ENCODE measurements at regions not wholly inside any gene's neighbourhood (a gene's known extent, or its start where the extent isn't known, plus 50 kb on each side); places are given as distances from the start of the nearest gene placed in this dataset.

DNA sequence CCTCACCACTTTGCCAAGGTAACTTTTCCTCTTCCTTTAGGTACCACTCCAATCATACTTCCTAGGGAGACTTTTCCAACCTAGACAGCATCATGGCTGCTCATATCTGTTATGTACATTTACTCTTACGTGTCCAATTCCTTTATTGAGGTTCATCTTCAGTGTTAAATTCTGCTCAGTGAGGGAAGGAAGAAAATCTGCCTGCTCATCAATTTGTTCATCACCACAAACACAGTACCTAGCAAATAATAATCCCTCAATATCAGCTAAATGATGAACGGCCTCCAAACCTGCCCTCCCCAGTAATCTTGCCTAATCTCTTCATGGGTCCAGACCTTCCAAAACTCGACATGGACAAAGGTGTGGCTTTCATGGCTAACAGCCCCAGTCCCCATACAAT is 380.8 kb downstream of the KCTD12 start:
- FAIRE-seq (no peak), DNase-seq (no peak)
- H3K9ac ChIP-seq (ENCODE audit: low read length in 3 of 3): no peak overlapping the region
- intact Hi-C loops (cut with DNase I): no loop called here
- TF ChIP-seq, protein P1, sequence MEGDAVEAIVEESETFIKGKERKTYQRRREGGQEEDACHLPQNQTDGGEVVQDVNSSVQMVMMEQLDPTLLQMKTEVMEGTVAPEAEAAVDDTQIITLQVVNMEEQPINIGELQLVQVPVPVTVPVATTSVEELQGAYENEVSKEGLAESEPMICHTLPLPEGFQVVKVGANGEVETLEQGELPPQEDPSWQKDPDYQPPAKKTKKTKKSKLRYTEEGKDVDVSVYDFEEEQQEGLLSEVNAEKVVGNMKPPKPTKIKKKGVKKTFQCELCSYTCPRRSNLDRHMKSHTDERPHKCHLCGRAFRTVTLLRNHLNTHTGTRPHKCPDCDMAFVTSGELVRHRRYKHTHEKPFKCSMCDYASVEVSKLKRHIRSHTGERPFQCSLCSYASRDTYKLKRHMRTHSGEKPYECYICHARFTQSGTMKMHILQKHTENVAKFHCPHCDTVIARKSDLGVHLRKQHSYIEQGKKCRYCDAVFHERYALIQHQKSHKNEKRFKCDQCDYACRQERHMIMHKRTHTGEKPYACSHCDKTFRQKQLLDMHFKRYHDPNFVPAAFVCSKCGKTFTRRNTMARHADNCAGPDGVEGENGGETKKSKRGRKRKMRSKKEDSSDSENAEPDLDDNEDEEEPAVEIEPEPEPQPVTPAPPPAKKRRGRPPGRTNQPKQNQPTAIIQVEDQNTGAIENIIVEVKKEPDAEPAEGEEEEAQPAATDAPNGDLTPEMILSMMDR (IDR thresholded peaks at IDR 0.05; ENCODE audit: borderline replicate concordance, extremely low read depth, insufficient read depth): no peak
- H3K27me3 ChIP-seq (ENCODE audit: control insufficient read depth, insufficient read depth, low read length): no peaks in the 10 kb centered on the region
- H3K4me1 ChIP-seq (ENCODE audit: control insufficient read depth in 2 of 3, insufficient read depth in 2 of 3, low read depth in 1 of 3, low read length in 3 of 3): no peaks in the 10 kb centered on the region
- H3K27ac ChIP-seq (ENCODE audit: low read depth in 2 of 2, low read length in 2 of 2): no peak overlapping the region
- H3K4me3 ChIP-seq (ENCODE audit: low read length in 3 of 3): no peak overlapping the region
- H3K9me3 ChIP-seq (ENCODE audit: control insufficient read depth in 2 of 3, insufficient read depth in 1 of 3, low read length in 3 of 3): no peaks in the 10 kb centered on the region
- H3K36me3 ChIP-seq (ENCODE audit: control insufficient read depth in 2 of 3, insufficient read depth in 3 of 3, low read length in 3 of 3): no peaks in the 10 kb centered on the region

DNA sequence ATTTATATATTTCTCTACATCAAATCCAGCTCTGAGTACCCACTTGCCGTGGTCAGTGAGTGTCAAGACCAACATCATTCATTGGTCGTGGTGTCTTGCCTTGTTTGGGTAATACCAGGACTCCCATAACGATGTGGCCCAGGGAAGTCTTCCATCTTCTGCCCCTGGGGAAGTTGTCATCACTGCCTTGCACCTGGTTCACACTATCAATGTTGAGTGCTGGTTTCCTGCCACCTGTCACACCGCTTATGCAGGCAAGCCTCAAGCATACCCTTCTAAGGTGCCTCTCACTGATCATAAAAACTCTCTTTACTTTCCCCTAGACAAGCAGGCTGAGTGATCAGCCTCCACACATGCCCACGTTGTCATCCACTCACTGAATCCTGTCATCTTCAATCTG is 382.4 kb downstream of the KCTD12 start:
- H3K9ac ChIP-seq (ENCODE audit: low read length in 3 of 3): no peak overlapping the region
- DNase-seq (no peak), FAIRE-seq (no peak)
- TF ChIP-seq, protein P1 (IDR thresholded peaks at IDR 0.05; ENCODE audit: borderline replicate concordance, extremely low read depth, insufficient read depth): no peak
- intact Hi-C loops (cut with DNase I): no loop called here
- no peaks in the 10 kb centered on the region for H3K27me3 ChIP-seq (ENCODE audit: control insufficient read depth, insufficient read depth, low read length)
- H3K4me3 ChIP-seq (ENCODE audit: low read length in 3 of 3): no peak overlapping the region
- H3K4me1 ChIP-seq (ENCODE audit: control insufficient read depth in 2 of 3, insufficient read depth in 2 of 3, low read depth in 1 of 3, low read length in 3 of 3): no peaks in the 10 kb centered on the region
- H3K36me3 ChIP-seq (ENCODE audit: control insufficient read depth in 2 of 3, insufficient read depth in 3 of 3, low read length in 3 of 3): no peaks in the 10 kb centered on the region
- H3K9me3 ChIP-seq (ENCODE audit: control insufficient read depth in 2 of 3, insufficient read depth in 1 of 3, low read length in 3 of 3): no peaks in the 10 kb centered on the region
- no peak overlapping the region for H3K27ac ChIP-seq (ENCODE audit: low read depth in 2 of 2, low read length in 2 of 2)

DNA sequence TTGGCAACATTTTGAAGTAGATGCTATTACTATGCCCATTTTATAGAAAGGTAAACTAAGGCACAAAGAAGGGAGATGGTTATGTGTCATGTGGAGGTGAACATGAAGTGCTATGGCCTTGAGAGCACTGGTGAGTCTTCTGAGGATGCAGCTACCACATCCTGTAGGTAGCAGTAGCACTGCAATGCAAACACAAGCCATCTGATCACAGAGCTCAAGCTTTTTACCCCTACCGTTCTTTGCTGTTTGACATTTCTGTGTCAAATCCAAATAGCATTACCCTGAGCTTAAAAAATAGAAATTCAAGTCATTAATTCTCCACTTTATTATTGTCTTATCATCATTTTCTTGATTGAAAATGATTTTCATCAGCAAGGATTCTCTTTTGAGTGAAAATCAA is 382.9 kb downstream of the KCTD12 start:
- no peaks in the 10 kb centered on the region for H3K36me3 ChIP-seq (ENCODE audit: control insufficient read depth in 2 of 3, insufficient read depth in 3 of 3, low read length in 3 of 3)
- TF ChIP-seq, protein P1 (IDR thresholded peaks at IDR 0.05; ENCODE audit: borderline replicate concordance, extremely low read depth, insufficient read depth): no peak
- H3K27me3 ChIP-seq (ENCODE audit: control insufficient read depth, insufficient read depth, low read length): no peaks in the 10 kb centered on the region
- no peaks in the 10 kb centered on the region for H3K9me3 ChIP-seq (ENCODE audit: control insufficient read depth in 2 of 3, insufficient read depth in 1 of 3, low read length in 3 of 3)
- H3K9ac ChIP-seq (ENCODE audit: low read length in 3 of 3): no peak overlapping the region
- H3K4me3 ChIP-seq (ENCODE audit: low read length in 3 of 3): no peak overlapping the region
- FAIRE-seq: no peak
- no peak for DNase-seq
- no peaks in the 10 kb centered on the region for H3K4me1 ChIP-seq (ENCODE audit: control insufficient read depth in 2 of 3, insufficient read depth in 2 of 3, low read depth in 1 of 3, low read length in 3 of 3)
- intact Hi-C loops (cut with DNase I): no loop called here
- no peak overlapping the region for H3K27ac ChIP-seq (ENCODE audit: low read depth in 2 of 2, low read length in 2 of 2)

DNA sequence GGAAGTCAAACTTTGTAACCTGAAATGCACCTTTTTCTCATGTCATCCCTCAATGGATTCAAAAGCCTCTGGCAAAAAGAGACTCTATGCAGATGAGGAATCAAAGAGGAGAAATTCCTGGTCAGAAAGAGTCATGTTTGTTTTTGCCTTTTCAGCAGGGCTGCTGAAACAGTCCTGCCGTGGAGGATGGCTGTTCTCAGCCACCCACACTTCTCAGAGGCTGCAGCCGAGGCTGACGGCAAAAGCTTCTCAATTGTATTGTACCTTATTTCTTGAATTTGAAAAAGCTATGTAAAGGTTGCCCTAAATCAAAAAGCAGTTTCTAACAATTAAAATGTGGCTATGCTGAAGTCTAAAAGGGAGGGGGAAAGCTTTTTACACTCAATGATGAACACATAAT is 385.3 kb downstream of the KCTD12 start:
- DNase-seq (no peak), FAIRE-seq (no peak)
- no peaks in the 10 kb centered on the region for H3K4me1 ChIP-seq (ENCODE audit: control insufficient read depth in 2 of 3, insufficient read depth in 2 of 3, low read depth in 1 of 3, low read length in 3 of 3)
- intact Hi-C loops (cut with DNase I): no loop called here
- TF ChIP-seq, protein P1 (IDR thresholded peaks at IDR 0.05; ENCODE audit: borderline replicate concordance, extremely low read depth, insufficient read depth): no peak
- no peaks in the 10 kb centered on the region for H3K9me3 ChIP-seq (ENCODE audit: control insufficient read depth in 2 of 3, insufficient read depth in 1 of 3, low read length in 3 of 3)
- no peak overlapping the region for H3K27ac ChIP-seq (ENCODE audit: low read depth in 2 of 2, low read length in 2 of 2)
- no peaks in the 10 kb centered on the region for H3K27me3 ChIP-seq (ENCODE audit: control insufficient read depth, insufficient read depth, low read length)
- H3K9ac ChIP-seq (ENCODE audit: low read length in 3 of 3): no peak overlapping the region
- no peaks in the 10 kb centered on the region for H3K36me3 ChIP-seq (ENCODE audit: control insufficient read depth in 2 of 3, insufficient read depth in 3 of 3, low read length in 3 of 3)
- no peak overlapping the region for H3K4me3 ChIP-seq (ENCODE audit: low read length in 3 of 3)

Measured in kidney (tissue), 13 donors.